Spleen (tissue), 7 donors: ENCODE measurements at regions not wholly inside any gene's neighbourhood (a gene's known extent, or its start where the extent isn't known, plus 50 kb on each side); places are given as distances from the start of the nearest gene placed in this dataset.

Experiments
- CTCF ChIP-seq, 11 experiments: fragments of 200-600 bp in 7 of 11; fragments of 450-650 bp in 4 of 11; sonication (generic) in 4 of 11; IDR thresholded peaks in 8 of 11; conservative IDR thresholded peaks in 3 of 11; 1 replicate in 7 of 11; 2 replicates in 4 of 11; pipeline versions ENCODE4 v1.4.0 to v1.8.0; 2016 to 2021; ENCODE audit warnings: antibody characterized with exemption in 11 of 11, inconsistent platforms in 4 of 11, mild to moderate bottlenecking in 1 of 11
- POLR2A ChIP-seq, 3 donors: fragments of 450-650 bp; IDR thresholded peaks; one replicate each; pipeline ENCODE4 v1.5.1; 2017; ENCODE audit warnings: antibody characterized with exemption in 3 of 3, mild to moderate bottlenecking in 1 of 3
- donor health status: DM: no; HTN: no; CAD: no; lungs with moderate emphysema.
- donor health status: DM: no; HTN: no; CAD: no.
- donor health status: DM: no; HTN: no; CAD: no.

- no peak for TF ChIP-seq CTCF (IDR thresholded peaks at IDR 0.05 in 8 of 11, conservative IDR thresholded peaks at IDR 0.05 in 3 of 11)
- no peak for TF ChIP-seq POLR2A (IDR thresholded peaks at IDR 0.05)
These were observed 120.2 kb downstream of the INHBB start for GRCh38 chr2:120465989-120466703.
